ENCODE measurements at regions not wholly inside any gene's neighbourhood (a gene's known extent, or its start where the extent isn't known, plus 50 kb on each side); places are given as distances from the start of the nearest gene placed in this dataset.
A peak's percentile ranks its signal among the peaks of the same experiment; 100 is the strongest.

DNA sequence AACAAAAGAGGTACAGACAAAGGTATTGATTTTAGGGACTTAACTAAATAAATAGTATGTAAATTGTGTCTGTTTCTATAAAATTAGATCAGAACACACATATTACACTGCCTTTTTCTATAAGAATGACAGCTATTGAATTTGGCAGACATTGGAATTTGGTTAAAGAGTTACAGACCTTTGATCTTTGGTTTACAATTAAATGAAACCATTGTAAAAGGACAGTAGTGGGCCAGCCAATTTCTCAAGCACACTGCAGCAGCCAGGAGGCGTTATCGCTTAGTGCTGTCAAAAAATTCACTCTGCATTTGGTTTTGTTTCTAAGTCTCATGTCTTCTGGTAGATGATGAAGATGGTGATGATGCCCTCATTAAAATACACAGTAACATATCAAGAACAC, 175.9 kb downstream of the NR4A2 start (continued):
- no peak for TF ChIP-seq HDAC8 (tag; IDR thresholded peaks at IDR 0.05)
- no peak for TF ChIP-seq DNMT1 (IDR thresholded peaks at IDR 0.05)
- TF ChIP-seq FIP1L1 (IDR thresholded peaks at IDR 0.05; ENCODE audit: low read depth, low read length, poor library complexity, severe bottlenecking), result no peak
- TF ChIP-seq CBX5 (IDR thresholded peaks at IDR 0.05; ENCODE audit: borderline replicate concordance, low read depth), result no peak
- TF ChIP-seq, protein P1, sequence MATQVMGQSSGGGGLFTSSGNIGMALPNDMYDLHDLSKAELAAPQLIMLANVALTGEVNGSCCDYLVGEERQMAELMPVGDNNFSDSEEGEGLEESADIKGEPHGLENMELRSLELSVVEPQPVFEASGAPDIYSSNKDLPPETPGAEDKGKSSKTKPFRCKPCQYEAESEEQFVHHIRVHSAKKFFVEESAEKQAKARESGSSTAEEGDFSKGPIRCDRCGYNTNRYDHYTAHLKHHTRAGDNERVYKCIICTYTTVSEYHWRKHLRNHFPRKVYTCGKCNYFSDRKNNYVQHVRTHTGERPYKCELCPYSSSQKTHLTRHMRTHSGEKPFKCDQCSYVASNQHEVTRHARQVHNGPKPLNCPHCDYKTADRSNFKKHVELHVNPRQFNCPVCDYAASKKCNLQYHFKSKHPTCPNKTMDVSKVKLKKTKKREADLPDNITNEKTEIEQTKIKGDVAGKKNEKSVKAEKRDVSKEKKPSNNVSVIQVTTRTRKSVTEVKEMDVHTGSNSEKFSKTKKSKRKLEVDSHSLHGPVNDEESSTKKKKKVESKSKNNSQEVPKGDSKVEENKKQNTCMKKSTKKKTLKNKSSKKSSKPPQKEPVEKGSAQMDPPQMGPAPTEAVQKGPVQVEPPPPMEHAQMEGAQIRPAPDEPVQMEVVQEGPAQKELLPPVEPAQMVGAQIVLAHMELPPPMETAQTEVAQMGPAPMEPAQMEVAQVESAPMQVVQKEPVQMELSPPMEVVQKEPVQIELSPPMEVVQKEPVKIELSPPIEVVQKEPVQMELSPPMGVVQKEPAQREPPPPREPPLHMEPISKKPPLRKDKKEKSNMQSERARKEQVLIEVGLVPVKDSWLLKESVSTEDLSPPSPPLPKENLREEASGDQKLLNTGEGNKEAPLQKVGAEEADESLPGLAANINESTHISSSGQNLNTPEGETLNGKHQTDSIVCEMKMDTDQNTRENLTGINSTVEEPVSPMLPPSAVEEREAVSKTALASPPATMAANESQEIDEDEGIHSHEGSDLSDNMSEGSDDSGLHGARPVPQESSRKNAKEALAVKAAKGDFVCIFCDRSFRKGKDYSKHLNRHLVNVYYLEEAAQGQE (IDR thresholded peaks at IDR 0.05; ENCODE audit: borderline replicate concordance), result peak; percentile 14; the same call in 1 of the 2 replicates
- TF ChIP-seq, protein P1 (CRISPR knock-in tag; IDR thresholded peaks at IDR 0.05; ENCODE audit: low read depth), result no peak
- TF ChIP-seq ZNF445 (CRISPR knock-in tag; IDR thresholded peaks at IDR 0.05; ENCODE audit: low read depth), result no peak

Measured in K562 (cell line).